Endothelial cell of umbilical vein (primary cell): ENCODE measurements at regions not wholly inside any gene's neighbourhood (a gene's known extent, or its start where the extent isn't known, plus 50 kb on each side); places are given as distances from the start of the nearest gene placed in this dataset.

Source experiments
- BruUV-seq: library from RNA; stranded (reverse); fragments of 400-500 nt; replicated peaks from 2 replicates; lab custom pipeline; 2021; lab: Mats Ljungman, UMichigan
- CTCF ChIA-PET: fragments of 300-600, 350-600 bp; sonication (Branson Sonifier 250); formaldehyde crosslinking; loops from one replicate; lab custom pipeline; 2021; ENCODE audit warnings: antibody characterized with exemption, inconsistent platforms; lab: Charles Lee
- POLR2A ChIA-PET: fragments of 300-600, 350-600 bp; sonication (Branson Sonifier 250); formaldehyde crosslinking; loops from one replicate; lab custom pipeline; 2021; ENCODE audit warnings: antibody characterized with exemption, inconsistent platforms; lab: Charles Lee
- DNase-seq: peaks from one replicate; pipeline ENCODE4 v3.0.0-alpha.2; 2011; ENCODE audit warnings: low read depth, low spot score
- FAIRE-seq: peaks from 2 replicates; lab custom pipeline; 2011; peaks lifted over from hg19 to GRCh38; lab: Jason Lieb, UNC
- H2AFZ ChIP-seq: 2 replicates; pipeline ENCODE4 v1.6.0; 2012; ENCODE audit warnings: low read depth, low read length, control low read depth, inconsistent platforms
- H3K27ac ChIP-seq: 2 replicates; pipeline ENCODE4 v1.5.1; 2011; ENCODE audit warnings: low read depth, mild to moderate bottlenecking, control low read depth, low read length, moderate library complexity; ENCODE audit not compliant: insufficient read depth
- H3K27me3 ChIP-seq, 2 experiments: 2 replicates each; pipeline versions ENCODE4 v1.6.0 to v1.6.1; 2011; ENCODE audit warnings: low read length in 2 of 2, mixed read lengths in 1 of 2; ENCODE audit not compliant: control insufficient read depth in 2 of 2, insufficient read depth in 2 of 2
- H3K36me3 ChIP-seq, 2 experiments: 2 replicates in 1 of 2; 3 replicates in 1 of 2; pipeline ENCODE4 v1.5.1; 2011; ENCODE audit warnings: low read length in 2 of 2, mild to moderate bottlenecking in 1 of 2, moderate library complexity in 1 of 2; ENCODE audit not compliant: control insufficient read depth in 2 of 2, insufficient read depth in 2 of 2; ENCODE audit errors: extremely low read depth in 1 of 2
- H3K4me1 ChIP-seq: 3 replicates; pipeline ENCODE4 v1.5.1; 2011; ENCODE audit warnings: mild to moderate bottlenecking, low read length; ENCODE audit not compliant: control insufficient read depth, insufficient read depth; ENCODE audit errors: extremely low read depth
- H3K4me2 ChIP-seq: 2 replicates; pipeline ENCODE4 v1.6.1; 2011; ENCODE audit warnings: low read length, control low read depth, mixed read lengths; ENCODE audit not compliant: insufficient read depth
- H3K4me3 ChIP-seq, 3 experiments: fragments of 200-600 bp in 1 of 3; sonication (generic), shearing (Covaris generic) in 1 of 3; replicated peaks in 1 of 3; 2 replicates each; pipeline ENCODE4 v1.5.1; 2011 to 2016; ENCODE audit warnings: control low read depth in 3 of 3, low read length in 3 of 3, mild to moderate bottlenecking in 2 of 3, inconsistent platforms in 1 of 3, low read depth in 1 of 3, moderate library complexity in 1 of 3; ENCODE audit not compliant: insufficient read depth in 1 of 3
- H3K79me2 ChIP-seq: 2 replicates; pipeline ENCODE4 v1.6.0; 2012; ENCODE audit warnings: low read length, inconsistent platforms; ENCODE audit not compliant: control insufficient read depth, insufficient read depth
- H3K9ac ChIP-seq: replicated peaks from 2 replicates; pipeline ENCODE3; 2011; ENCODE audit warnings: low read length, control low read depth; ENCODE audit not compliant: insufficient read depth; ENCODE audit errors: extremely low read depth
- H3K9me1 ChIP-seq: replicated peaks from 3 replicates; pipeline ENCODE4 v1.6.0; 2011; ENCODE audit warnings: mild to moderate bottlenecking, low read length; ENCODE audit not compliant: control insufficient read depth, insufficient read depth; ENCODE audit errors: extremely low read depth
- H3K9me3 ChIP-seq: replicated peaks from 2 replicates; pipeline ENCODE4 v1.5.1; 2012; ENCODE audit warnings: low read length, inconsistent platforms; ENCODE audit not compliant: control insufficient read depth, insufficient read depth
- H4K20me1 ChIP-seq: replicated peaks from 2 replicates; pipeline ENCODE3; 2011; ENCODE audit warnings: mild to moderate bottlenecking, low read length; ENCODE audit not compliant: control insufficient read depth, insufficient read depth; ENCODE audit errors: extremely low read depth
- EZH2 ChIP-seq: IDR thresholded peaks from 2 replicates; pipeline ENCODE4 v1.6.1; 2012; ENCODE audit warnings: borderline replicate concordance, low read depth, mild to moderate bottlenecking, moderate library complexity, low read length, inconsistent platforms; ENCODE audit not compliant: severe bottlenecking
- FOS ChIP-seq: IDR thresholded peaks from 2 replicates; pipeline ENCODE4 v1.6.1; 2011; ENCODE audit warnings: mild to moderate bottlenecking, low read length, moderate library complexity, borderline replicate concordance; ENCODE audit not compliant: insufficient read depth
- GATA2 ChIP-seq: IDR thresholded peaks from 2 replicates; pipeline ENCODE4 v1.7.0; 2011; ENCODE audit warnings: low read depth, mild to moderate bottlenecking, moderate library complexity, mixed read lengths, low read length; ENCODE audit not compliant: insufficient read length, insufficient read depth
- JUN ChIP-seq: IDR thresholded peaks from 2 replicates; pipeline ENCODE4 v1.6.1; 2011; ENCODE audit warnings: borderline replicate concordance, low read depth; ENCODE audit not compliant: insufficient read length, insufficient read depth
- MAX ChIP-seq: IDR thresholded peaks from 2 replicates; pipeline ENCODE4 v1.6.1; 2011; ENCODE audit not compliant: insufficient read depth, insufficient read length
- MYC ChIP-seq: IDR thresholded peaks from one replicate; pipeline ENCODE4 v1.6.1; 2011; ENCODE audit warnings: mild to moderate bottlenecking, low read depth, low read length
- POLR2A ChIP-seq: IDR thresholded peaks from 2 replicates; pipeline ENCODE4 v1.6.1; 2012; ENCODE audit warnings: low read depth, mild to moderate bottlenecking, control low read depth, low read length
- POLR2AphosphoS5 ChIP-seq: IDR thresholded peaks from 2 replicates; pipeline ENCODE4 v1.6.1; 2012; ENCODE audit warnings: low read depth, mild to moderate bottlenecking, control low read depth, low read length, moderate library complexity; ENCODE audit not compliant: insufficient read depth
- dilution Hi-C: fragments of 300-500 bp; cut with MboI; formaldehyde crosslinking; loops from one replicate; pipeline ENCODE4 v1.15.0; 2019; ENCODE audit warnings: low sequenced_read_pairs; ENCODE audit not compliant: extremely low pct_ligation_motif_present
- intact Hi-C: fragments of 100-400 bp; cut with micrococcal nuclease; formaldehyde crosslinking; loops from one replicate; pipeline ENCODE4 v1.10.0; 2022
- TF ChIP-seq, protein P1 (sequence below), 2 donors: IDR thresholded peaks; 1 replicate in 1 of 2; 2 replicates in 1 of 2; pipeline ENCODE4 v1.5.1; 2011; ENCODE audit warnings: low read length in 2 of 2, mild to moderate bottlenecking in 2 of 2, moderate library complexity in 2 of 2, control low read depth in 1 of 2, inconsistent platforms in 1 of 2, low read depth in 1 of 2; ENCODE audit not compliant: insufficient read depth in 1 of 2; ENCODE audit errors: extremely low read depth in 1 of 2

GRCh38 chr5:121171834-121172233 is 679.8 kb upstream of the FTMT start:
- Histone ChIP-seq H3K9ac (no peak overlapping the region), H3K9me1 (no peaks in the 10 kb centered on the region), H3K9me3 (no peaks in the 10 kb centered on the region), H3K4me2 (no peak overlapping the region), H3K4me1 (no peaks in the 10 kb centered on the region), H4K20me1 (no peaks in the 10 kb centered on the region), H2AFZ (no peak overlapping the region), H3K36me3 (no peaks in the 10 kb centered on the region), H3K4me3 (no peak overlapping the region), H3K27me3 (no peaks in the 10 kb centered on the region), H3K79me2 (no peaks in the 10 kb centered on the region), H3K27ac (no peak overlapping the region)
- BruUV-seq: no TSS peak
- intact Hi-C loops: no loop called here
- no peak for DNase-seq
- FAIRE-seq: no peak
- CTCF ChIA-PET: no interaction called here
- POLR2A ChIA-PET: no interaction called here
- dilution Hi-C loops: no loop called here
- TF ChIP-seq FOS (no peak), JUN (no peak), EZH2 (no peak), POLR2A (no peak), MAX (no peak), MYC (no peak), POLR2AphosphoS5 (no peak), GATA2 (no peak)
- TF ChIP-seq, protein P1, sequence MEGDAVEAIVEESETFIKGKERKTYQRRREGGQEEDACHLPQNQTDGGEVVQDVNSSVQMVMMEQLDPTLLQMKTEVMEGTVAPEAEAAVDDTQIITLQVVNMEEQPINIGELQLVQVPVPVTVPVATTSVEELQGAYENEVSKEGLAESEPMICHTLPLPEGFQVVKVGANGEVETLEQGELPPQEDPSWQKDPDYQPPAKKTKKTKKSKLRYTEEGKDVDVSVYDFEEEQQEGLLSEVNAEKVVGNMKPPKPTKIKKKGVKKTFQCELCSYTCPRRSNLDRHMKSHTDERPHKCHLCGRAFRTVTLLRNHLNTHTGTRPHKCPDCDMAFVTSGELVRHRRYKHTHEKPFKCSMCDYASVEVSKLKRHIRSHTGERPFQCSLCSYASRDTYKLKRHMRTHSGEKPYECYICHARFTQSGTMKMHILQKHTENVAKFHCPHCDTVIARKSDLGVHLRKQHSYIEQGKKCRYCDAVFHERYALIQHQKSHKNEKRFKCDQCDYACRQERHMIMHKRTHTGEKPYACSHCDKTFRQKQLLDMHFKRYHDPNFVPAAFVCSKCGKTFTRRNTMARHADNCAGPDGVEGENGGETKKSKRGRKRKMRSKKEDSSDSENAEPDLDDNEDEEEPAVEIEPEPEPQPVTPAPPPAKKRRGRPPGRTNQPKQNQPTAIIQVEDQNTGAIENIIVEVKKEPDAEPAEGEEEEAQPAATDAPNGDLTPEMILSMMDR (IDR thresholded peaks at IDR 0.05; ENCODE audit: extremely low read depth in 1 of 2, insufficient read depth in 1 of 2, low read depth in 1 of 2, low read length in 2 of 2): no peak
